Breast epithelium (tissue), 4 donors: ENCODE measurements at regions not wholly inside any gene's neighbourhood (a gene's known extent, or its start where the extent isn't known, plus 50 kb on each side); places are given as distances from the start of the nearest gene placed in this dataset.
"Not testable (repeated sequence)": the region's sequence is repeated elsewhere in the genome, so short reads cannot be mapped to it uniquely, and the experiment has no call there.

Source experiments
- DNase-seq, 2 donors: peaks; one replicate each; pipeline ENCODE4 v3.0.0-alpha.2; 2019; ENCODE audit warnings: low spot score in 2 of 2
- H3K27ac ChIP-seq, 2 donors: fragments of 200-600 bp; sonication (generic) in 1 of 2; one replicate each; pipeline ENCODE4 v1.5.1; 2016 to 2019; ENCODE audit warnings: mild to moderate bottlenecking in 1 of 2
- H3K27me3 ChIP-seq, 2 donors: fragments of 200-600 bp; sonication (generic) in 1 of 2; one replicate each; pipeline versions ENCODE4 v1.5.1 to v1.6.0; 2017 to 2019; ENCODE audit warnings: control low read depth in 1 of 2, mild to moderate bottlenecking in 1 of 2
- H3K36me3 ChIP-seq: fragments of 200-600 bp; one replicate; pipeline ENCODE4 v1.5.1; 2019
- H3K4me1 ChIP-seq, 2 donors: fragments of 200-600 bp; sonication (generic); one replicate each; pipeline ENCODE4 v1.5.1; 2016 to 2019; ENCODE audit warnings: control low read depth in 1 of 2
- H3K4me3 ChIP-seq, 3 donors: fragments of 200-600 bp; sonication (generic); 1 replicate in 2 of 3; 2 replicates in 1 of 3; pipeline ENCODE4 v1.5.1; 2016 to 2019; ENCODE audit warnings: mild to moderate bottlenecking in 3 of 3, moderate library complexity in 2 of 3
- H3K9me3 ChIP-seq, 2 donors: fragments of 200-600 bp; sonication (generic) in 1 of 2; one replicate each; pipeline ENCODE4 v1.5.1; 2016 to 2019; ENCODE audit warnings: control low read depth in 1 of 2
- POLR2A ChIP-seq: fragments of 450-650 bp; IDR thresholded peaks from one replicate; pipeline ENCODE4 v1.6.1; 2016; ENCODE audit warnings: antibody characterized with exemption, mild to moderate bottlenecking, moderate library complexity
- POLR2AphosphoS5 ChIP-seq, 3 donors: sonication (generic); formaldehyde crosslinking; IDR thresholded peaks; one replicate each; pipeline ENCODE4 v1.6.1; 2017; ENCODE audit warnings: antibody characterized with exemption in 3 of 3
- intact Hi-C: fragments of 100-400 bp; cut with DNase I; formaldehyde crosslinking; loops from one replicate; pipeline ENCODE4 v1.15.1; 2023; ENCODE audit warnings: low total_unique reads
- TF ChIP-seq, protein P1 (sequence below), 3 donors: fragments of 450-650 bp; IDR thresholded peaks; one replicate each; pipeline ENCODE4 v1.5.1; 2016 to 2017; ENCODE audit warnings: antibody characterized with exemption in 3 of 3, mild to moderate bottlenecking in 3 of 3, moderate library complexity in 3 of 3

GRCh38 chr5:173391031-173391430 lies 62.8 kb upstream of the STC2 start:
- Histone ChIP-seq H3K4me1 (no peaks in the 10 kb centered on the region), H3K36me3 (no peaks in the 10 kb centered on the region), H3K4me3 (no peak overlapping the region), H3K9me3 (peaks cover 0 to 5% of the 10 kb centered on the region in 2 donors), H3K27ac (no peak overlapping the region), H3K27me3 (no peaks in the 10 kb centered on the region)
- intact Hi-C loops = no loop called here
- TF ChIP-seq, protein P1, sequence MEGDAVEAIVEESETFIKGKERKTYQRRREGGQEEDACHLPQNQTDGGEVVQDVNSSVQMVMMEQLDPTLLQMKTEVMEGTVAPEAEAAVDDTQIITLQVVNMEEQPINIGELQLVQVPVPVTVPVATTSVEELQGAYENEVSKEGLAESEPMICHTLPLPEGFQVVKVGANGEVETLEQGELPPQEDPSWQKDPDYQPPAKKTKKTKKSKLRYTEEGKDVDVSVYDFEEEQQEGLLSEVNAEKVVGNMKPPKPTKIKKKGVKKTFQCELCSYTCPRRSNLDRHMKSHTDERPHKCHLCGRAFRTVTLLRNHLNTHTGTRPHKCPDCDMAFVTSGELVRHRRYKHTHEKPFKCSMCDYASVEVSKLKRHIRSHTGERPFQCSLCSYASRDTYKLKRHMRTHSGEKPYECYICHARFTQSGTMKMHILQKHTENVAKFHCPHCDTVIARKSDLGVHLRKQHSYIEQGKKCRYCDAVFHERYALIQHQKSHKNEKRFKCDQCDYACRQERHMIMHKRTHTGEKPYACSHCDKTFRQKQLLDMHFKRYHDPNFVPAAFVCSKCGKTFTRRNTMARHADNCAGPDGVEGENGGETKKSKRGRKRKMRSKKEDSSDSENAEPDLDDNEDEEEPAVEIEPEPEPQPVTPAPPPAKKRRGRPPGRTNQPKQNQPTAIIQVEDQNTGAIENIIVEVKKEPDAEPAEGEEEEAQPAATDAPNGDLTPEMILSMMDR (IDR thresholded peaks at IDR 0.05) = no peak
- no peak for TF ChIP-seq POLR2AphosphoS5 (IDR thresholded peaks at IDR 0.05)
- no peak for TF ChIP-seq POLR2A
- peak in 1 of 2 donors; percentile 69 for DNase-seq

GRCh38 chr5:173387293-173387692 lies 59.1 kb upstream of the STC2 start:
- DNase-seq, H3K27ac ChIP-seq, H3K9me3 ChIP-seq, H3K4me3 ChIP-seq, H3K27me3 ChIP-seq, intact Hi-C loops, H3K4me1 ChIP-seq, H3K36me3 ChIP-seq: not testable (repeated sequence)

DNA sequence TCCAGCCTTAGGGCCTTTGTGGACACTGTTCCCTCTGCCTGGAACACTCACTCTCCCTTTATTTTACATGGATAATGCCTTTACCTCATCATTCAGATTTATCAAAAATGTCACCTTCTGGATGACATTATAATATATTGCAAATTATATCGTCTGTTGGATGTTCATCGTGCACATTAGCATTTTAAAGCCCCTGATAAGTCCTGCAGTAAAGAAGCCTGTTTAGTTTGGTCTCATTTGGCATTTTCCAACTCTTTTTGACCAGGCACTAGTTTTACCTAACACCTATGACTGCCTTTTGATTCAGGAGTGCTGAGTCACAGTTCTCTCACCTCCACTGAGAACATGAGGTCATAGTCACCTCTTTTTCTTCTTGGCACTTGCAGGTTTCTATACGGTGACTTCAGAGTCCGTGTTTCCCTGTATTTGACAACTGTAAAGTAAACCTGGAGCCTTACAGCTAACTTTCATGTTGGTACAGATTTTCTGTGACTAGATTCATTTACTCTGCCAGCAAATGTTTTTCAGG lies 57.7 kb upstream of the STC2 start:
- intact Hi-C loops = no loop called here
- H3K27ac ChIP-seq = no peak overlapping the region
- no peaks in the 10 kb centered on the region for H3K27me3 ChIP-seq
- H3K9me3 ChIP-seq = no peaks in the 10 kb centered on the region
- DNase-seq = no peak
- no peaks in the 10 kb centered on the region for H3K36me3 ChIP-seq
- TF ChIP-seq POLR2AphosphoS5 (IDR thresholded peaks at IDR 0.05) (no peak), POLR2A (no peak)
- TF ChIP-seq, protein P1 (IDR thresholded peaks at IDR 0.05) = no peak
- H3K4me1 ChIP-seq = no peaks in the 10 kb centered on the region
- H3K4me3 ChIP-seq = no peak overlapping the region

GRCh38 chr5:173383711-173384110 lies 55.5 kb upstream of the STC2 start:
- intact Hi-C loops = no loop called here

GRCh38 chr5:173378727-173379126 lies 50.5 kb upstream of the STC2 start:
- Histone ChIP-seq H3K4me1 (no peaks in the 10 kb centered on the region), H3K4me3 (no peak overlapping the region), H3K27me3 (no peaks in the 10 kb centered on the region), H3K9me3 (no peaks in the 10 kb centered on the region), H3K36me3 (no peaks in the 10 kb centered on the region), H3K27ac (no peak overlapping the region)
- TF ChIP-seq POLR2A = no peak
- TF ChIP-seq POLR2AphosphoS5 (IDR thresholded peaks at IDR 0.05) = no peak
- TF ChIP-seq, protein P1 (IDR thresholded peaks at IDR 0.05) = no peak
- no peak for DNase-seq
- intact Hi-C loops = no loop called here

More at GRCh38 chr5:173383711-173384110, 55.5 kb upstream of the STC2 start:
- Histone ChIP-seq H3K9me3 (no peaks in the 10 kb centered on the region), H3K27me3 (no peaks in the 10 kb centered on the region), H3K4me3 (no peak overlapping the region), H3K36me3 (no peaks in the 10 kb centered on the region), H3K4me1 (no peaks in the 10 kb centered on the region), H3K27ac (no peak overlapping the region)
- TF ChIP-seq POLR2A (no peak), POLR2AphosphoS5 (IDR thresholded peaks at IDR 0.05) (no peak)
- TF ChIP-seq, protein P1 (IDR thresholded peaks at IDR 0.05) = no peak
- DNase-seq = no peak
